ENCODE measurements at regions not wholly inside any gene's neighbourhood (a gene's known extent, or its start where the extent isn't known, plus 50 kb on each side); places are given as distances from the start of the nearest gene placed in this dataset.

DNA sequence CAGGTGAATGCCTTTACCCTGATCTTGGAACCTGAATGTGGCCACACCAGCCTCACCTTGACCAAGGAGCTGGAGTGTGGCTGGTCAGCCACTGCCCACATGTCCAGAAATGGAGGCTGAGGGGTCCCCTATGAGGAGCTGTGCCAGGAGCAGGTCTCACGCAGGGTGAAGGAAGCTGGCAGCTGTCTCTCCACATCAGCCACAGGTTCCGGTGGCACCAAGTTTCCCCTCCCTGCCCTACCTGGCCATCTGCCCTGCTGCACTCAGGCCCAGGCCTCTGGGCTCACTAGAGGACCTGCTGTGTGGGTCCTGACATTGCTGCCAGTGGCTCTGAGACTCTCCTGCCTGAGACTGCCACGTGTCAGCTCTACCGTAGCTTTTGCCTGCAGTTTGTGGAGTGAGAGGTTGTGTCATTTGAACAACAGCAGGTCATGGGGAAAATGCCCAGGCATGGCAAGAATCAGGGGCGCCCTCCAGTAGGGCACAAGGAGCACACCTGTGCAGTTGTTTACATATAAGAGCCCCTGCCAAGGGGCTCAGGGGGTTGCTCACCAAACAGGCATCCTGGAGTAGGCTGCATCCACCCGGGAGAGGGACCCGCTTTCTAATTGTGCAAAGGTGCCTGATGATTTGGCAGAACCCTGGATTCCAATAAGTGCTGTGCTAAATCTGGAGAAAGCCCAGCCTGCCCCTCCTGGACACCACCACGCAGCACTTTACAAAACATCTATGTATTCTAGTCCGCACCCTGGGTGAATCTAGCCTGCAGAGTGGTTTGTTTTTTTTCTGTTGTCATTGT lies 258.5 kb upstream of the TLE3 start:
- TF ChIP-seq CTCF (IDR thresholded peaks at IDR 0.05) (no peak), POLR2AphosphoS5 (IDR thresholded peaks at IDR 0.05) (no peak), POLR2A (IDR thresholded peaks at IDR 0.05) (no peak)

Data from prostate gland (tissue), 2 donors.